ENCODE measurements at regions not wholly inside any gene's neighbourhood (a gene's known extent, or its start where the extent isn't known, plus 50 kb on each side); places are given as distances from the start of the nearest gene placed in this dataset.

GRCh38 chr2:89845532-89845931 lies 1154.1 kb downstream of the RPIA start:
- Histone ChIP-seq H3K9ac (ENCODE audit: low read depth, low read length, poor library complexity, severe bottlenecking) (no peak overlapping the region), H3K36me3 (ENCODE audit: insufficient read depth, low read length) (no peaks in the 10 kb centered on the region), H3K9me2 (replicated peaks; ENCODE audit: low read depth, low read length) (no peaks in the 10 kb centered on the region), H3K4me2 (ENCODE audit: low read depth, low read length, poor library complexity, severe bottlenecking) (no peak overlapping the region), H3K9me3 (ENCODE audit: insufficient read depth, low read depth, low read length) (peaks cover 6% of the 10 kb centered on the region; the same call in 1 of the 2 replicates), H3K4me1 (ENCODE audit: insufficient read depth, low read length, poor library complexity, severe bottlenecking) (peaks cover 39% of the 10 kb centered on the region), H4K20me1 (ENCODE audit: insufficient read depth, low read length, poor library complexity, severe bottlenecking) (no peaks in the 10 kb centered on the region), H3F3A (ENCODE audit: low read depth) (no peaks in the 10 kb centered on the region), H2AFZ (ENCODE audit: low read length) (no peak overlapping the region), H3K27me3 (ENCODE audit: insufficient read depth, low read length, poor library complexity, severe bottlenecking) (no peaks in the 10 kb centered on the region), H3K4me3 (ENCODE audit: low read length, poor library complexity, severe bottlenecking) (no peak overlapping the region), H3K79me2 (ENCODE audit: insufficient read depth, low read length) (no peaks in the 10 kb centered on the region)
- TF ChIP-seq CTCF (conservative IDR thresholded peaks at IDR 0.05; ENCODE audit: low read length) = no peak
- no peak for TF ChIP-seq EZH2phosphoT487 (IDR thresholded peaks at IDR 0.05; ENCODE audit: borderline replicate concordance)

GRCh38 chr2:89848114-89848513 lies 1156.6 kb downstream of the RPIA start:
- Histone ChIP-seq H2AFZ (ENCODE audit: low read length) (peak overlapping the region; percentile 42), H3K9me2 (replicated peaks; ENCODE audit: low read depth, low read length) (no peaks in the 10 kb centered on the region), H3K4me3 (ENCODE audit: low read length, poor library complexity, severe bottlenecking) (no peak overlapping the region), H3K36me3 (ENCODE audit: insufficient read depth, low read length) (no peaks in the 10 kb centered on the region), H4K20me1 (ENCODE audit: insufficient read depth, low read length, poor library complexity, severe bottlenecking) (no peaks in the 10 kb centered on the region), H3K27me3 (ENCODE audit: insufficient read depth, low read length, poor library complexity, severe bottlenecking) (no peaks in the 10 kb centered on the region), H3K9me3 (ENCODE audit: insufficient read depth, low read depth, low read length) (no peaks in the 10 kb centered on the region), H3K4me2 (ENCODE audit: low read depth, low read length, poor library complexity, severe bottlenecking) (no peak overlapping the region), H3K4me1 (ENCODE audit: insufficient read depth, low read length, poor library complexity, severe bottlenecking) (peaks cover 33% of the 10 kb centered on the region), H3K79me2 (ENCODE audit: insufficient read depth, low read length) (no peaks in the 10 kb centered on the region), H3F3A (ENCODE audit: low read depth) (no peaks in the 10 kb centered on the region), H3K9ac (ENCODE audit: low read depth, low read length, poor library complexity, severe bottlenecking) (no peak overlapping the region)
- TF ChIP-seq CTCF (conservative IDR thresholded peaks at IDR 0.05; ENCODE audit: low read length) (no peak), EZH2phosphoT487 (IDR thresholded peaks at IDR 0.05; ENCODE audit: borderline replicate concordance) (no peak)

GRCh38 chr2:89848763-89849368 lies 1157.4 kb downstream of the RPIA start:
- Histone ChIP-seq H3K4me2 (ENCODE audit: low read depth, low read length, poor library complexity, severe bottlenecking) (no peak overlapping the region), H3K9me3 (ENCODE audit: insufficient read depth, low read depth, low read length) (no peaks in the 10 kb centered on the region), H2AFZ (ENCODE audit: low read length) (peak overlapping the region; percentile 42; the same call in 1 of the 2 replicates), H4K20me1 (ENCODE audit: insufficient read depth, low read length, poor library complexity, severe bottlenecking) (no peaks in the 10 kb centered on the region), H3K4me3 (ENCODE audit: low read length, poor library complexity, severe bottlenecking) (no peak overlapping the region), H3K9ac (ENCODE audit: low read depth, low read length, poor library complexity, severe bottlenecking) (no peak overlapping the region), H3K4me1 (ENCODE audit: insufficient read depth, low read length, poor library complexity, severe bottlenecking) (peaks cover 32% of the 10 kb centered on the region), H3K79me2 (ENCODE audit: insufficient read depth, low read length) (no peaks in the 10 kb centered on the region), H3F3A (ENCODE audit: low read depth) (no peaks in the 10 kb centered on the region), H3K9me2 (replicated peaks; ENCODE audit: low read depth, low read length) (no peaks in the 10 kb centered on the region), H3K36me3 (ENCODE audit: insufficient read depth, low read length) (no peaks in the 10 kb centered on the region), H3K27me3 (ENCODE audit: insufficient read depth, low read length, poor library complexity, severe bottlenecking) (no peaks in the 10 kb centered on the region)
- no peak for TF ChIP-seq CTCF (conservative IDR thresholded peaks at IDR 0.05; ENCODE audit: low read length)
- TF ChIP-seq EZH2phosphoT487 (IDR thresholded peaks at IDR 0.05; ENCODE audit: borderline replicate concordance) = no peak
